ENCODE measurements at regions not wholly inside any gene's neighbourhood (a gene's known extent, or its start where the extent isn't known, plus 50 kb on each side); places are given as distances from the start of the nearest gene placed in this dataset.
"Not testable (repeated sequence)": the region's sequence is repeated elsewhere in the genome, so short reads cannot be mapped to it uniquely, and the experiment has no call there.

DNA sequence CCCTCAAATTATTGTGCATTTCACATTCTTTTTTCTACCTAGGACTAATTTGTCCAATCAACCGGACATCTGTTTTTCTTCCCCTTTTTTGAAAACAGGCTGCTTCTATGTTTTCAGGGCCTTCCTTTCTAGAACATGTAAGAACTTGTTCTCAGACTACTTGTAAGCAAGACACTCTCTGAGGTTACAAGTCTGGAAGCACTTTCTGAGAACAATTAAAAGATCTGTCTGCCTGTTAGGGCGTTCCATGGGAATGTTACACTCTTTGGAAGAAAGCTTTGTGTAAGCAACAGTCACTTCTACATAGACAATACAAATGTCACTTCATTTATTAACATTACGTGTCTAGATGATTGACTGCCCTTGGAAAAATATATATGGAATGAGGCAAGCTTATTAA is 50.9 kb upstream of the HSPB3 start:
- peak; percentile 37 for DNase-seq

DNA sequence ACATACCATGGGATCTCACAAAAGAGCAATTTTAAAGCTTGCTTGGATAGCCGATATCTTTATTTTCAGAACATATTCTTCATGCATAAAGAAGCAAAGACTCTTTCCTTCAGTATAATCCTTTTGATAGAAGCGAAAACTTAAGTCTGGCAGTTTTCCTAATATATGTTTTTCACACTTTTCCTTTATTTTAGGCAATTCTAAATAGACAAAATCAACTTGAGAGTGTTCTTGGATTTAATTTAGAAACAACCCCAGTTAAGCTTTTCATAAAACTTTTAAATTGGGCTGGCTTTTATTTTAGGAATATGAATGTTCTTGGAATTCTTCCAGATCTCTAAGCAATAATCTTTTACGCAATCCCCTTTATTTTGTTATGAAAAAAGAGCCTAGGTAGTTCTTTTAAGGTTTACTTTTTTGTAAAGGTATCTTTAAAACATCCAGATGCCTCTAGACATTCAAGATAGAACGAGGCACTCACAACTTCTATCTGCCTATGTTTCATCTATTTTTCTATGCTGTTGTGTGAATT is 51.5 kb upstream of the HSPB3 start:
- no peak for DNase-seq

DNA sequence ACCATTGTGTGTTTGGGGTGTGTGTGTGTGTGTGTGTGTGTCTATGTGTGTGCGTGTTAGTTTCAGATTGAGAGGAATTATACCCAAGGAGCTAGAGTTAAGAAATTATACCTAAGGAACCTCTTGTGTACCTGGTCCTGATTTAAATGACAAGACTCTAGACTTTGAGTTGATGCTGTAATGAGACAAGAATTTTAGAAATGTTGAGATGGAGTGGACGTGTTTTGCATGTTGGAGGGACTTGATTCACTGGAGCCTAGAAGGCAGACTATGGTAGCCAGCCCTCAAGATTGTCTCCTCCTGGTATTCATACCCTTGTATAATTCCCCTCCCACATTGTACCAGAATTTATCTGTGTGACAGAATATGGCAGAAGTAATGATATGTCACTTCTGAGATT is 52.4 kb upstream of the HSPB3 start:
- no peak for DNase-seq

DNA sequence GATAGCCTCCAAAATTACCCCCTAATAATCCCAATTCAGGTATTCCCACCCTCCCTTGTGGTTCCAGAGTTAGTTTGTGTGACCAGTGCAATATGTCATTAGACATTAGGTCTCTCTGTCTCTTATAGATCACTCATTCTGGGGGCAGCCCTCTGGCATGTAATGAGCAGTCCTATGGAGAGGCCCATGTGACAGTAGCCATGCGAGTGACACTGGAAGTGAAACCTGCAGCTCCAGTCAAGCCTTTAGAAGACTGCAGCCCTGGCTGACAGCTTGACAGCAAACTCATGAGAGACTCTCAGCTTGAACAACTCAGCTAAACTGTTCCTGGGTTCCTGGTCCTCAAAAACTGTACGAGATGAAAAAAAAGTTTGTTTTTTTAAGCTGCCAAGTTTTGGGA is 54.0 kb upstream of the HSPB3 start:
- no peak for DNase-seq

DNA sequence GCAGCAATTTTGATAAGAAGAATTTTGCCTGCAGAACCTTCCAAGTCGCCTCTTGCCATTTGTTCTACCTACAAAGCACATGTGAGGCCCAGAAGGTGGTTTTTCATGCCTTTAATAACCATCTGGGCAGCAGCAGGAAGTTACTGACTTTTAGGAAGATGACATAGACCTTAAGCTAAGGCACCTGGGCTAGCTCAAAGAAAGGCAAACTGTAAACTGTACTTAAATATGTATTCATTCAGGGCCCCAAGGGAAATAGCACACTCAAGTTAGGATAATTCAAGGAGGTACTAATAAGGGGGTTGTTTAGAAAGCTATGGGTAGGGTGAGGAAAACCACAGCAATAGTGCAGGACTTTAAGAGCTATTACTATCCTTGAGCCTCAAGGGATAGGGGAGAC is 57.3 kb upstream of the HSPB3 start:
- no peak for DNase-seq

DNA sequence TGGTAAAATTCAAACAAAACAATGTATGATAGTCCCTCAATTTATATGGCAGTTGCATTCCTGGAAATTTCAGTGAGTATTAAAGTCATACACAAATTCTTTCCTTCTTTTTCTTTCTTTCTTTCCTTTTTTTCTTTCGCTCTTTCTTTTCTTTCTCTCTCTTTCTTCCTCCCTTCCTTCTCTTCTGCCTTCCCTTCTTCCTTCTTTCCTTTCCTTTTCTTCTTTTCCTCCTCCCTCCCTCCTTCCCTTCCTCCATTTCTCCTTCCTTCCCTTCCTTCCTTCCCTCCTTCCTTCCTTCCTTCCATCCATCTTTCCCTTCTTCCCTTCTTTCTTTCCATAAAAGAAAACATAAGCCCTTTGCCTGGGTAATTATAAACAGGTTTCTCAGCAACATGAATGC is 58.1 kb upstream of the HSPB3 start:
- no peak for DNase-seq

DNA sequence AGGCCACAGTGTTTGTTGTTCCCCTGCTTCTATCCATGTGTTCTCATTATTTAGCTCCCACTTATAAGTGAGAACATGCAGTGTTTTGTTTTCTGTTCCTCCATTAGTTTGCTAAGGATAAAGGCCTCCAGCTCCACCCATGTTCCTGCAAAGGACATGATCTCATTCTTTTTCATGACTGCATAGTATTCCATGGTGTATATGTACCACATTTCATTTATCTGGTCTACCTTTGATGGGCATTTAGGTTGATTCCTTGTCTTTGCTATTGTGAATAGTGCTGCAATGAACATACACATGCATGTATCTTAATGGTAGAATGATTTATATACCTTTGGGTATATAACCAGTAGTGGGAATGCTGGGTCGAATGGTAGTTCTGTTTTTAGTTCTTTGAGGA is 62.5 kb upstream of the HSPB3 start:
- DNase-seq, result not testable (repeated sequence)

DNA sequence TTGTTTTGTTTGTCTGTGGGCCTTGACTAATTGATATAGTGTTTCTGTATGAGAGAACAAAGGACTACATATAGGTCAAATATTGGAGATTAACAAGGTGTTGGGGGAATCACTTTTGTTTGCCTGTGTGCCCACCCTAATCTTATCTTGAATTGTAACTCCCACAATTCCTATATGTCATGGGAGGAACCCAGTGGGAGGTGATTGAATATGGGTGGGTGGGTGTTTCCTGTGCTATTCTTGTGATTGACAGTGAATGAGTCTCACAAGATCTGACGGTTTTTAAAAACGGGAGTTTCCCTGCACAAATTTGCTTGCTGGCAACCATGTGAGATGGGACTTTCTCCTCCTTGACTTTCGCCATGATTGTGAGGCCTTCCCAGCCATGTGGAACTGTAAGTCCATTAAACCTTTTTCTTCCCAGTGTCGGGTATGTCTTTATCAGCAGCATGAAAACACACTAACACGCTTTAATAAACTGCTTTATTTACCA is 64.9 kb upstream of the HSPB3 start:
- DNase-seq, result no peak

DNA sequence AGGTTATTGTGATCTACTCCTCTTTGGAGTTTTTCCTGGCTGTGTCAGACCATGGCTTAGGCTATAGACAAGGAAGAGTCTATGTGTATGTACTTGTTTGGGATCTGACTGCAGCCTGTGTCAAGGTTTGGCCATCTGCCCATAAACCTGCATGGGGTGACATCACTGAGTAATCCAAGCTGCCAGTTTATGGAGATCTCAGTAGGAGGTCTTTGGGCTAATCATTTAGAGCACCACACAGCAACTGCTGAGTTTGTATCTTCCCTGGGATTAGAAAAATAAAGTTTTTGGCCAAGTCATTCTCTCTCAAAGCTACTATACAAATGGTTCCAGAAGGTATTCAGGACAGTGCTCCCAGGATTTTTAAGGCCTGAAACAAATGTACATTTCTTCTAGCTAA is 65.5 kb upstream of the HSPB3 start:
- DNase-seq, result no peak

DNA sequence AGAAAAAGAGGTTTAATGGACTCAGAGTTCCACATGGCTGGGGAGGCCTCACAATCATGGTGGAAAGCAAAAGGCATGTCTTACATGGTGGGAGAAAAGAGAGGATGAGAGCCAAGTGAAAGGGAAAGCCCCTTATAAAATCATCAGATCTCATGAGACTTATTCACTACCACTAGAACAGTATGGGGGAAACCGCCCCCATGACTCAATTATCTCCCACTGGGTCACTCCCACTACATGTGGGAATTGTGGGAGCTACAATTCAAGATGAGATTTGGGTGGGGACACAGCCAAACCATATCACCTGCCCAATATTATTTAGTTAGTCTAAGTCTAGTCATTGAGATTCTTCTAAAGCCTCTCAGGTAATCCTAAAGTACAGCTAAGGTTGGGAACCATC is 66.1 kb upstream of the HSPB3 start:
- not testable (repeated sequence) for DNase-seq

DNA sequence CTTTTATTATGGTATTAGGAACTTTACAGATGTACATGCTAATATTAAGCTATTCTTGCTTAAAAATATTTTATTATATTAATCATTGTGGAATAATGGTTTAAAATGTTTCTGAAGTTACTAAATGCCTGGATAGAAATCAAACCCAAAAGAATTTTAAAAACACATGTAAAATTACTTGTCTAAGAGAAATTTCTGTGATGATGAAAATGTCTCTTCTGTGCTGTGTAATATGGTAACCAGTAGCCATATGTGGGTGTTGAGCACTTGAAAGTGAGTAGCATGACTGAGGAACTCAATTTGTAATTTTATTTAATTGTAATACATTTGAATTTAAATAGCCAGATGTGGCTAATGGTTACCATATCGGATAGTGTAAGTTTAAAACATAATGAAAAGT is 66.7 kb upstream of the HSPB3 start:
- DNase-seq, result no peak

DNA sequence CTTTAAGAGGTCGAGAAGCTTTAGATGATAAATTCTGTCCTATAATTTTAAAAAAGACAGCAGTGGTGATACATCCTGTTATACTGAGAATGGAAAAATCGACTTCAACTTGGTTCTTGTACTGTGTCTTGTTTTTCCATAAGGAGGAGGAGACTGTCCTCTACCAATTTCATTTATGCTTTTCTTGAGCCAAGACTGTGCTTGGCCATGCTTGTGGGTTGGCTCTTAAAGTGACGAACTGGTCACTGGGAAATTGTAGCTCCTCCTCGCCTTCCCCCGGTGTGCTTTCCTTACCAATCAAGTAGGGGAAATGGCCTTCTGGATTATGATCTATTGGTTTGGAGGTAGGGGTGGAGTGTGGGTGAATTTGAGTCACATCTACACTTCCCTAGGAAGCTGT is 67.1 kb upstream of the HSPB3 start:
- DNase-seq, result no peak

DNA sequence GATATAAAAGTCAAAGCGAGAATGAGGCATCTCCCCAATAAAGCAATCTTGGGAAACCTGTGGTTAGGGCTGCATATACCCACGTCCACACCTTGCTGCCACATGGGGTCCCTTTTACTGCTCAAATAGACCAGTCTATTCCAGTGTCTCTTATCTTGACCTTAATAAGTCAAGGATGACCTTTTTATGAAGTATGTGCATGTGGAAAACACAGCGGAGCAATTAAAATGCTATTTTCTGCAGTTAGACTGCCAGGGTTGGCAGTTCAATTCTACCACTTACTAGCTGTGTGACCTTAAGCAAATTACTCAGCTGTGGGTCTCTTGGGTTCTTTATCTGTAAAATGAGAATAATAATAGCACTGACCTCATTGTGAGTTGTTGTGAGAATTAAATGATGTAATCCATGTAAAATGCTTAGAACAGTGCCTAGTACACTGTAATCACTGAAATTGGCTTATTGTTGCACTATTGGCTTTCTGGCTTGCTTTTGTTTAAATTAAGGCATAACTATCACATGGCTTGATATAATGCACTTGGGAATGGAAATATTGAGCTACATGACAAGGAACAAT is 67.8 kb upstream of the HSPB3 start:
- DNase-seq, result no peak

DNA sequence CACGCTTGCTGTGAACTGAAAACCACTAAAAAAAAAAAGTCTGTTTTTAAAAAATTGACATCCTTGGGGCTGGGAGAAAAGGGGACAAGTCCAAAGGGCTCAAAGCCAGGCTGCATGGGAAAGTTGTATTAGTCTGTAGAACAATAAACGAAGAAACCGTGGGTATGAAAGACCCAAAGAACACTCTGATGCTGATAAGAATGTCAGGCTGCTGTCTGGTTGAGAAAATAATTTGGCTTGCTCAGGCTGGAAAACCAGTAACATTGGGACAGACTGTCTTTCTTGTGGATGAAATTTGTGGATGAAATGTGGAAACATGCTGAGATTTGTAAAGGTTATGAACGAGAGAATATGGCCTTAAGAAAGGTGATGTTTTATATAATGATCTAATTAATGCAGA is 68.5 kb upstream of the HSPB3 start:
- DNase-seq, result no peak

DNA sequence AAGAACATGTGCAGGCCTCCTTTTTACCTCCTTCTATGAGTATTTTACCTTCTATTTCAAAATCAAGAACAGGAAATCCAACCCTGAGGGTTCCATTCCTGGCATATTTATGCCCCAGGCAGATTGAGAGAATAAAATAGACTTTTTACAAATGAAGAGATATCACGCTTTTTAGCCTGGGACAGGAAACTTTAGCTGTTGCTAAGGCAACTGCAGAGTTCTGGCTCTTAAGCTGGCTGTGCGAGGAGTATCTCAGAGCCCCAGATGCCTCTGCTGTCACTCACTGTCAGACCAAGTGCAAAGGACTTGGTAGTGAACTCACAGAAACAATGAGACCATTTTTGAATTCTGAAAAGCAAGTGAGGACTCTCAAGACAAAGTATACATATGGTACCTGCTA is 69.5 kb upstream of the HSPB3 start:
- no peak for DNase-seq

DNA sequence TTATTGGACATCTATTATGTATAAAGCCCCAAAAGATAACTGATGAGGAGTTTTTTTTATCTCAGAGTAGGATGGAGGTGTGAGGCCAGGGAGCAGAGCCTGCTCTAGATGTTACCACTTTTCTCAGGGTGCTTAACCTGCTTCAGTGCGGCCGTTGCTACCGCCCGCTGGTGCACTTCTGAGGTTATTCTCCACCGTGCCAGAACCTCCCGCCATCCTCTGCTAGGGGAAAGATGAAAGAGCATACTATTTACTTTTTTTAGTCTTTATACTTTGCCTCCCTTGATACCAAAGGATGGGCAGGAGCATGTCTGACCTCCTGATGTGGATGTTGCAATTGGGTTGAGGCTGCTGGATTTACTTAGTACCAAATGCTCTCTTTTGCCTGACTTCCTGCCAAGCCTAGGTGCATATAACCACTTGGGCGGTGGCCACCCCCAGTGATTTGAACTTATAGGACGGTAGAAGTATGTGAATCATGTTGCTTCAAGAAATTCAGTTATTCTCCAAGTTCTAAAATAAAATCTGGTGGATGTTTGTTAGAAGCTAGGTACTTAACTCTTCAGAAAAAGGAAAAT is 71.1 kb upstream of the HSPB3 start:
- DNase-seq, result no peak

DNA sequence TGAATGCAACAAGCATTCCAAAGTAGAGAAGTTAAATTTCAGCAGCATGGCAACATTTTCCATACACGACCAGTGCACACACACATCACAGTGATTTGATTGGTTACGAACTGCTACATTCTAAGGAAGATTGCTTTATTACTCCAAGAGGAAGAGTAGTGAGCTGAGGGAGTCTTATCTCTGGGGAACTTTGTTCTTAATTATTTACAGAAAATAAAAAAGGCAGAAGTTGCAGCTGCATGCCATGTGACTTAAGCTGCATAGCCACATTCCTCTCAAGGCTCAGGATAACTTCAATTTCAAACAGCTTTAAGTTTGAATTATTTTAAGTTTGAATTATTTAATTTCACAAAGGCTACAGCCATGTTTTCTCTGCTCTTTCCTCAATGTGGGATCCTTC is 71.6 kb upstream of the HSPB3 start:
- DNase-seq, result no peak

DNA sequence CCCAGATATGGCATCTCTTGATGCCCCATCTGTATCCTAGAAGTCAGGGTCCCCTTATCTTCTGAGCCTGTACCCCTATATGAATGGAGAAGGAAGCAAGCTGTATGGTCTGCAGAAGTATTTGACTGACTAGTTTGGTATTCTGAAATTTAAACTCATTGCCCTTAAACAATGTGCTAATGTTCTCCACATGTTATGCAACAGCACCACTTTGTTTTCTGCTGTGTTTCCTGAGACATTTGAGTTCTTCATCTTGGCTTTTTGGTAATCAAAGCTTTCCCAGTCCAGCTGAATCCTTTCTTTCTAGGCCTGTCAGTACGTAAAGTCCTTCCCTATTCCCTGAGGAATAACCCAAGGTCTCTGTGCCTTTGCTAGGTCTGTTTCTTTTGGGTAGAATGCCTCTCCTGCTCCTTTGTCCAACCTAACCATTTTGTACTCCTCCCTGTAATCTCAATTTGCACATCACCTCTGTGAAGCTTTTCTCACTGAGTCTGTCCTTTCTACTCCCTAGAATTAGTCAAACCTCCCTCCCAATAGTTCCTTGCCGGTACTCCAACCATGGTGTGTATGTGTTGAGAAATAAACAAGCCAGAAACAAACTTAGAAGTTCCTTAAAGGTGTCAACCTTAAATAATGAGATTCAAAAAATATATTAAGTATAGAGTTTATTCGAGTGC is 72.1 kb upstream of the HSPB3 start:
- no peak for DNase-seq

DNA sequence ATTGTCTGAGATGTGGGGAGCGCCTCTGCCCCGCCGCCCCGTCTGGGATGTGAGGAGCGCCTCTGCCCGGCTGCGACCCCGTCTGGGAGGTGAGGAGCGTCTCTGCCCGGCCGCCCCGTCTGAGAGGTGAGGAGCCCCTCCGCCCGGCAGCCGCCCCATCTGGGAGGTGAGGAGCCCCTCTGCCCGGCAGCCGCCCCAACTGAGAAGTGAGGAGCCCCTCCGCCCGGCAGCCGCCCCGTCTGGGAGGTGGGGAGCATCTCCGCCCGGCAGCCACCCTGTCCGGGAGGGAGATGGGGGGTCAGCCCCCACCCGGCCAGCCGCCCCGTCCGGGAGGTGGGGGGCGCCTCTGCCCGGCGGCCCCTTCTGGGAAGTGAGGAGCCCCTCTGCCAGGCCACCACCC is 70.9 kb upstream of the ARL15 start:
- not testable (repeated sequence) for DNase-seq

DNA sequence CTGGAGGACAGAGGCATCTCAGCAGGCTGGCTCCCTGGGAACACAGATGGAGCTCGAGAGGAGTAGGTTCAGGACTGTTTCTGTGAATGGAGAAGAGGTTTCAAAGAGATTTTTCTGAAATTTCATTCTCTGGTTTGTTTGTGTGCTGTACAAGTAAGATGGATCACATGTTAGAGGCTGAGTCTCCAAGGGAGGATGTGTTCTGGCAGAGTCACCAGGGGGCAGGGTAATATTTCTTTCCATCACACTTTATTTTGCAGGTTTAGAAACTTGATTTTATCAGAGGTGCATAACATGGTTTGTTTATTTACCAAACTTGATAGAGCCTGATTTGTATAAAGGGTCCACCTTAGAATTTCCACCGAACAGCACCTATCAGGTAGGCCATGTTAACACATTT is 69.2 kb upstream of the ARL15 start:
- DNase-seq, result no peak

DNA sequence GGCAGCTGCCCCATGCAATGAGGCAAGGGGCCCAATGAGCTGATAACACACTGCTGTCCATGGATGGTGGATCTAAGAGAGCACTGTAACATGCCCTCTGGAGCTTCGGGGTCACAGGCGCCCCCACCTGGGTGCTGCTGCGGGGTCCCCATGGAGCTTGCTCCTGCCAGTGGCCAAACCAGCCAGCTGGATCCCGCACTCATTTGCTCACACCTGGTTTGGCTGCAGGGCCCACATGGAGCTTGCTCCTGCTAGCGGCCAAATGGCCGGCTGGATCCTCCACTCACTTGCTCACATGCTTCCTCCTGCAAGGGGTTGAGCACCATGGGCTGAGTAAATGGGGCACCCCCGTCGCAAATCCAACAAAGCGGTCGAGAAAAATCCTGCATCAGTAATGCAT is 68.3 kb upstream of the ARL15 start:
- no peak for DNase-seq

DNA sequence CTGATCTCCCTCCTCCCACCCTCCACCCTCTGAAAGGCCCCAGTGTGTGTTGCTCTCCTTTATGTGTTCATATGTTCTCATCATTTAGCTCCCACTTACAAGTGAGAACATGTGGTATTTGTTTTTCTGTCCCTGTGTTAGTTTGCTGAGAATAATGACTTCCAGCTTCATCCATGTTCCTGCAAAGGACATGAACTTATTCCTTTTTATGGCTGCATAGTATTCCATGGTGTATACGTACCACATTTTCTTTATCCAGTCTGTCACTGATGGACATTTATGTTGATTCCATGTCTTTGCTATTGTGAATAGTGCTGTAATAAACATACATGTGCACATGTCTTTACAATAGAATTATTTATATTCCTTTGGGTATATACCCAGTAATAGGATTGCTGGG is 67.0 kb upstream of the ARL15 start:
- not testable (repeated sequence) for DNase-seq

DNA sequence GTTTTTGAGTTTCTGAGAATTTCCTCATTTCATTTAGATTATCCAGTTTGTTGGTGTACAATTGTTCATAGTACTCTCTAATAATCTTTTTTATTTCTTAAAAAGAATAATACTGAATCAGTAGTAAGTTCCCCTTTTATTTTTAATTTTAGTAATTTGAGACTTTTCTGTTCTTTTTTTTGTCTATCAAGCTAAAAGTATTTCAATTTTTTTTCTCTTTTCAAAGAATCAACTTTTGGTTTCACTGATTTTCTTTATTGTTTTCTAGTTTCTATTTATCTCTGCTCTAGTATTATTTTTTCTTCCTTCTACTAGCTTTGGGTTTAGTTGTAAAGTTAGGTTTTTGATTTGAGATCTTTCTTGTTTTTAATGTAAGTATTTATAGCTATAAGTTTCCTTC is 60.6 kb upstream of the ARL15 start:
- DNase-seq, result no peak

DNA sequence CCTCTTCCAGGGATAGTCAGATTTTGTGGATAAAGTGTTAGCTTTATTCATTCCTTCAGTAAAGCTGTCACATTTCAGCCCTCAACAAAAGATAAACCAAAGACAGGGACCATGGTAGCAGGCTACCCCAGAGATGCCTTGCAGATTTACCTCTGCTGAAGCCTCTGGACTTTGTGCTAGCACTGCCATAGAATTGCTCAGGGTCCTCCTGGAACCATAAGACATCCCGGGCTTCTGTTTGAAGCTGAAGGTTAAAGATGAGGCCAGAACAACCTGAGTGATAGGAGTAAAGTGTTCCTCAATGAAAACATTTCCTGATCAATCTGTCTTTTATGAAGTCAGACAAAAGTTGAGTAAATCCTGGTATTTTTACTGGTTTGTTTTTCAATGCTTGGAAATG is 57.5 kb upstream of the ARL15 start:
- no peak for DNase-seq

DNA sequence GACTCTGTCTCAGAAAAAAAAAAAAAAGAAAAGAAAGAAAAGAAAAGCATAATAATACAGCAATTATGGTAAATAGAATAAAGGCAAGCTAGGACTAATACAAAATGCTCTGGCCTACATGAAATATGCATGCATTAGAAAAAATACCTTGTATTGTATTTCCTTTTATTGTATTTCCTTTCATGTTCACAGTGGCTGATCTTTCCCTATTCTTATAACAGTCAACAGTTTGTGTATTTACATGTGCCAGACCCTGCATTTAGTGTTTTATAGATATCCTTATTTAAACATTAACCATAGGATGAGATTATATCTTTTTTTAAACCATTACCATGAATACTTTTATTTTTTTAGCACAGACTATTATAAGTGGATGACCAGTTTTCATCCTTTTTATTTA is 56.3 kb upstream of the ARL15 start:
- no peak for DNase-seq
